Naive thymus-derived CD4-positive, alpha-beta T cell (primary cell): ENCODE measurements at regions not wholly inside any gene's neighbourhood (a gene's known extent, or its start where the extent isn't known, plus 50 kb on each side); places are given as distances from the start of the nearest gene placed in this dataset.
"Not testable (repeated sequence)": the region's sequence is repeated elsewhere in the genome, so short reads cannot be mapped to it uniquely, and the experiment has no call there.

Source experiments
- ATAC-seq: fragments of 150-1000 bp; cut with Tn5 transposase; 2 replicates; pipeline ENCODE4 v1.10.0; 2021; ENCODE audit warnings: mild to moderate bottlenecking, moderate library complexity
- CTCF ChIA-PET: fragments of 350-600 bp; sonication (Branson Sonifier 250); formaldehyde crosslinking; loops from one replicate; lab custom pipeline; 2021; ENCODE audit warnings: antibody characterized with exemption; lab: Charles Lee
- POLR2A ChIA-PET: fragments of 350-600 bp; sonication (Branson Sonifier 250); formaldehyde crosslinking; loops from one replicate; lab custom pipeline; 2021; ENCODE audit warnings: antibody characterized with exemption, inconsistent platforms; lab: Charles Lee
- DNase-seq, 9 donors: peaks; one replicate each; pipeline versions ENCODE4 v3.0.0 to v3.0.0-alpha.2; 2020 to 2022; ENCODE audit warnings: mixed read lengths in 1 of 9
- H3K27ac ChIP-seq: one replicate; pipeline ENCODE4 v1.7.0; 2013; ENCODE audit warnings: mild to moderate bottlenecking, low read depth, low read length, moderate library complexity
- H3K27me3 ChIP-seq, 2 donors: one replicate each; pipeline ENCODE4 v1.7.0; 2013; ENCODE audit warnings: low read length in 2 of 2, mild to moderate bottlenecking in 2 of 2, moderate library complexity in 2 of 2; ENCODE audit not compliant: control insufficient read depth in 2 of 2, insufficient read depth in 2 of 2
- H3K36me3 ChIP-seq, 3 experiments: 1 replicate in 2 of 3; 2 replicates in 1 of 3; pipeline ENCODE4 v1.7.0; 2013; ENCODE audit warnings: low read length in 3 of 3, mild to moderate bottlenecking in 3 of 3, moderate library complexity in 1 of 3; ENCODE audit not compliant: insufficient read depth in 3 of 3, control insufficient read depth in 2 of 3
- H3K4me1 ChIP-seq, 2 donors: one replicate each; pipeline ENCODE4 v1.7.0; 2013; ENCODE audit warnings: low read length in 2 of 2, mild to moderate bottlenecking in 2 of 2, moderate library complexity in 1 of 2; ENCODE audit not compliant: control insufficient read depth in 2 of 2, insufficient read depth in 2 of 2
- H3K4me3 ChIP-seq: 2 replicates; pipeline ENCODE4 v1.7.0; 2013; ENCODE audit warnings: mild to moderate bottlenecking, low read length
- H3K9me3 ChIP-seq, 3 experiments: 1 replicate in 2 of 3; 2 replicates in 1 of 3; pipeline ENCODE4 v1.7.0; 2013; ENCODE audit warnings: low read length in 3 of 3; ENCODE audit not compliant: control insufficient read depth in 2 of 3
- H3K27ac Mint-ChIP-seq, 9 donors: one replicate each; pipeline ENCODE4 v1.8.0; 2020 to 2022; ENCODE audit warnings: mixed read lengths in 9 of 9, mild to moderate bottlenecking in 8 of 9, moderate library complexity in 5 of 9, inconsistent platforms in 2 of 9
- H3K27me3 Mint-ChIP-seq, 5 donors: one replicate each; pipeline ENCODE4 v1.8.0; 2021 to 2022; ENCODE audit warnings: mixed read lengths in 5 of 5, mild to moderate bottlenecking in 1 of 5
- H3K36me3 Mint-ChIP-seq, 5 donors: one replicate each; pipeline ENCODE4 v1.8.0; 2020 to 2022; ENCODE audit warnings: mixed read lengths in 5 of 5, mild to moderate bottlenecking in 3 of 5, inconsistent platforms in 1 of 5
- H3K4me1 Mint-ChIP-seq, 7 donors: one replicate each; pipeline ENCODE4 v1.8.0; 2020 to 2022; ENCODE audit warnings: mixed read lengths in 7 of 7, mild to moderate bottlenecking in 3 of 7, inconsistent platforms in 1 of 7
- H3K4me3 Mint-ChIP-seq, 10 donors: one replicate each; pipeline ENCODE4 v1.8.0; 2020 to 2022; ENCODE audit warnings: mild to moderate bottlenecking in 10 of 10, mixed read lengths in 10 of 10, moderate library complexity in 6 of 10, inconsistent platforms in 2 of 10
- H3K9me3 Mint-ChIP-seq, 11 donors: one replicate each; pipeline ENCODE4 v1.8.0; 2020 to 2022; ENCODE audit warnings: mixed read lengths in 11 of 11, mild to moderate bottlenecking in 4 of 11, inconsistent platforms in 1 of 11, moderate library complexity in 1 of 11
- intact Hi-C, 2 donors: fragments of 100-400 bp; cut with micrococcal nuclease; formaldehyde crosslinking; loops; one replicate each; pipeline ENCODE4 v1.15.1; 2023

DNA sequence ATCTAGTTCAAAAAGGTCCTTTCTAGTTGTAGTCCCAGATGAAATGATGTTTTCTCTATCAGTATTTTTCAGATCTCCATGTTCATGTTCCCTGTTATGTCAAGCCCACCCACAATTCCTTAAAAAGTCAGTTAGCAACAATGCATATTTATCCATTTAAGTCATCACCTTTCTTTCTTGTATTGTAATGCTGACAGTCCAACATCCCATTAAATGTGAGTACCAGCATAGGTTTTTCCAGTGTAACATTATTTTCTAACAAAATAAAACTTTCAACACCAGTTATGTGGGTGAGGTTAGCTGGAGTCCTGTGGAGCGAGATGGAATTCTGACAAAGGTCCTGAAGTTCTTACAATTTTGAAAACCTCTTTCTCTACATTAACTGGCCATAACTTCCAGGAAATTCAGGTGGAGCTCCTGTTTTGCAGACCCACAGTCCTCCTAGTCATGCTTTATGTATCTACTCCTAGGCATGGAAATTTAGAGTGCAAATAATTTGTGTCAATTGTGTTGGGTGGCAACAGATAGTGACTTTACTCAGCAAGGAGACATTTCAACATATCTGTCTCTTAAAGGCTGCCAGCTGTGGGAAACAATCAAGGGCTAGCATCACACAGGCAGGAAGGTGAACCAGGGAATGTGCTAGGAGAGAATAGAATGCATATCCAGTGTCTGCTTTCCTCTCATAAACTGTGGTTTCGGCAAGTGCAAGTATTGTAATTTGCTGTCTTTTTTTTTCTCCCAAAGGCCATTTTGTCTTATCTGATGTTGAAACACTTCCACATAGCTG lies 162.6 kb downstream of the MTERF1 start:
- intact Hi-C loops: no loop called here
- DNase-seq (no peak), ATAC-seq (no peak)
- Mint-ChIP-seq H3K27ac (no peak overlapping the region), H3K4me3 (no peak overlapping the region), H3K27me3 (no peaks in the 10 kb centered on the region), H3K36me3 (peaks cover 0 to 5% (median 0%) of the 10 kb centered on the region in 5 donors), H3K4me1 (no peaks in the 10 kb centered on the region), H3K9me3 (peaks cover 4 to 32% (median 20%) of the 10 kb centered on the region in 11 donors)
- H3K9me3 ChIP-seq: no peaks in the 10 kb centered on the region
- H3K27ac ChIP-seq: no peak overlapping the region
- ChIA-PET POLR2A (no interaction called here), CTCF (no interaction called here)
- H3K27me3 ChIP-seq: no peaks in the 10 kb centered on the region
- no peaks in the 10 kb centered on the region for H3K36me3 ChIP-seq
- H3K4me1 ChIP-seq: no peaks in the 10 kb centered on the region
- no peak overlapping the region for H3K4me3 ChIP-seq

DNA sequence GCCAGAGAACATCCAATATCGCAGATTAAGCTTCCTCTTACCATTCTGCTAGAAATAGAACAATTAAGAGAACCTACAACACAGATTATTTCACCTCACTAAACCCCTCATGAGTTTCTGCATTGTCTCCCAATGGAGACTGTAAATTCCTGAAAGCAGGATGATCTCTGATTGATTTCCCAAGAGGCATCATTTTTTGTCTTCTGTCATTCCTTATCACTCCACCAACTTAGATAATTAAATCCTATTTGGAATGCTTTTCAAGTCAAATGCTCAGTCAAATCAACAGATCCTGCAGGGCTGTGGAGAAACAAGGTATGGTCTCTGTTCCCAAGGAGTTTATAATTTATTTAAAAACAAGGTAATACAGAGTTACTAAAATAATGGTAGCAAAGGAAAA lies 161.5 kb downstream of the MTERF1 start:
- no peak for DNase-seq
- ATAC-seq: no peak
- Histone ChIP-seq H3K36me3 (no peaks in the 10 kb centered on the region), H3K27ac (no peak overlapping the region), H3K9me3 (no peaks in the 10 kb centered on the region), H3K27me3 (no peaks in the 10 kb centered on the region), H3K4me3 (no peak overlapping the region), H3K4me1 (no peaks in the 10 kb centered on the region)
- intact Hi-C loops: no loop called here
- no peaks in the 10 kb centered on the region for H3K4me1 Mint-ChIP-seq
- H3K27ac Mint-ChIP-seq: no peak overlapping the region
- ChIA-PET POLR2A (no interaction called here), CTCF (no interaction called here)
- H3K36me3 Mint-ChIP-seq: peaks cover 0 to 5% (median 0%) of the 10 kb centered on the region in 5 donors
- peaks cover 4 to 43% (median 24%) of the 10 kb centered on the region in 11 donors for H3K9me3 Mint-ChIP-seq
- H3K4me3 Mint-ChIP-seq: no peak overlapping the region
- H3K27me3 Mint-ChIP-seq: no peaks in the 10 kb centered on the region

DNA sequence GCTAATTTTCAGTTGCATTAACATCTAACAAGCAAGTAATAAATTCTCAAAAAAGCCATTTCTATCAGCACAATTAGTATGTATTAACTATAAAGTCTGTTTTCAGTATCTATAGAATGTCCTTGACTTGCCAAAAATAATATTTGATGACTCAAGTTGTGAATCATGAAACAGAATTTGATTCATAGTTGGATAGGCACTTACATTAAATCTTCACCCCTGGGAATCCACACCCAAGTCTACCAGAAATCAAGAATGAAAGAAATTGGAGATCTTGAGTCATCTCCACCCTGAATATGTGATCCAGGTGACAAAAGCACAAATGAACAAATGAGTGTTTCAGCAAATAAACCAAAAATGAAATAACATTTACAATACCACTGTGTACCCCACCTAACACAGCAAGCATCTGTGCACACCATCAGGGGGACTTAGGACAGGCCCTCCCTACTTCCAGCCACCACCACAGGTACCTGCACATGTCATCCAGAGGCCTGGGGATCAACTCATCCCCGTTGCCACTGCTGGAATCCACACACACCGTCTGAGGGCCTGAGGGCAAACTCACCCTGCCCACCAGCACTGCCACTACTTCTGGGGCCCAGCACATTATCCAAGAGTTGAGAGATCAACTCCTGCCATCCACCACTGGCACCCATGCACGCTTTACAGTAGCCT lies 160.1 kb downstream of the MTERF1 start:
- H3K4me3 Mint-ChIP-seq: no peak overlapping the region
- DNase-seq: no peak
- Histone ChIP-seq H3K36me3 (no peaks in the 10 kb centered on the region), H3K27me3 (no peaks in the 10 kb centered on the region), H3K4me1 (no peaks in the 10 kb centered on the region), H3K4me3 (no peak overlapping the region), H3K27ac (no peak overlapping the region), H3K9me3 (no peaks in the 10 kb centered on the region)
- ChIA-PET POLR2A (no interaction called here), CTCF (no interaction called here)
- ATAC-seq: no peak
- no peaks in the 10 kb centered on the region for H3K4me1 Mint-ChIP-seq
- H3K27ac Mint-ChIP-seq: no peak overlapping the region
- intact Hi-C loops: no loop called here
- H3K36me3 Mint-ChIP-seq: peaks cover 0 to 5% (median 0%) of the 10 kb centered on the region in 5 donors
- H3K27me3 Mint-ChIP-seq: no peaks in the 10 kb centered on the region
- peaks cover 4 to 53% (median 29%) of the 10 kb centered on the region in 11 donors for H3K9me3 Mint-ChIP-seq

DNA sequence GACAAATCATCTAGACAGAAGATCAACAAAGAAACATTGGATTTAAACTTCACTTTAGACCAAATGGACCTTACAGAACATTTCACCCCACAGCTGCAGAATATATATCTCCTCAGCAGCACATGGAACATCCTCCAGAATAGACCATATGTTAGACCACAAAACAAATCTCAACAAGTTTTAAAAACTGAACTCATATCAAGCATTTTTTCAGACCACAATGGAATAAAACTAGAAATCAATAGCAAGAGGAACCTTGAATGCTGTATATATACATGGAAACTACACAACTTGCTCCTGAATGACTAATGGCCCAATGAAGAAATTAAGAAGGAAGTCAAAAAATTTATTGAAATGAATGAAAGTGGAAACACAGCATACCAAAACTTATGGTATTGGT lies 157.7 kb downstream of the MTERF1 start:
- ATAC-seq (no peak), DNase-seq (no peak)
- Histone ChIP-seq H3K27me3 (no peaks in the 10 kb centered on the region), H3K9me3 (no peaks in the 10 kb centered on the region), H3K4me1 (no peaks in the 10 kb centered on the region), H3K36me3 (no peaks in the 10 kb centered on the region), H3K4me3 (no peak overlapping the region), H3K27ac (no peak overlapping the region)
- intact Hi-C loops: no loop called here
- no peaks in the 10 kb centered on the region for H3K27me3 Mint-ChIP-seq
- H3K36me3 Mint-ChIP-seq: peaks cover 0 to 5% (median 0%) of the 10 kb centered on the region in 5 donors
- H3K27ac Mint-ChIP-seq: no peak overlapping the region
- POLR2A ChIA-PET: no interaction called here
- CTCF ChIA-PET: no interaction called here
- H3K4me1 Mint-ChIP-seq: no peaks in the 10 kb centered on the region
- H3K4me3 Mint-ChIP-seq: no peak overlapping the region
- H3K9me3 Mint-ChIP-seq: peaks cover 4 to 64% (median 29%) of the 10 kb centered on the region in 11 donors

DNA sequence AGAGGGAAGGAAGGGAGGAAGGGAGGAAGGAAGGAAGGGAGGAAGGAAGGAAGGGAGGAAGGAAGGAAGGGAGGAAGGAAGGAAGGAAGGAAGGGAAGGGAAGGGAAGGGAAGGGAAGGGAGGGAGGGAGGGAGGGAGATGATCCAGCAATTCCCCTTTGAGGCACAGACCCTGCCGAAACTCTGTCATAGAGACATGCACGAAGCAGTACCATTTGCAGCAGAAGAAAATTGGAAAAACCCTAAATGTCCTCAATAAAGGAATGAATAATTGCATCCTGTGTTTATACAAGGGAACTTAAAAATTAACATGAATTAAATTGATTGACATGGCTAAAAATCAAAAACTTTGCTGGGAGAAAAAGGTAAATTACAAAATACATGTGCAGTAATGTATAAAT lies 151.5 kb downstream of the MTERF1 start:
- H3K27ac ChIP-seq, CTCF ChIA-PET, H3K4me3 ChIP-seq, H3K9me3 ChIP-seq, H3K27me3 Mint-ChIP-seq, H3K27me3 ChIP-seq, H3K27ac Mint-ChIP-seq, H3K4me1 ChIP-seq, H3K4me3 Mint-ChIP-seq, intact Hi-C loops, ATAC-seq, H3K4me1 Mint-ChIP-seq, H3K36me3 Mint-ChIP-seq, POLR2A ChIA-PET, DNase-seq, H3K36me3 ChIP-seq: not testable (repeated sequence)
- H3K9me3 Mint-ChIP-seq: peaks cover 0 to 36% (median 18%) of the 10 kb centered on the region in 11 donors

DNA sequence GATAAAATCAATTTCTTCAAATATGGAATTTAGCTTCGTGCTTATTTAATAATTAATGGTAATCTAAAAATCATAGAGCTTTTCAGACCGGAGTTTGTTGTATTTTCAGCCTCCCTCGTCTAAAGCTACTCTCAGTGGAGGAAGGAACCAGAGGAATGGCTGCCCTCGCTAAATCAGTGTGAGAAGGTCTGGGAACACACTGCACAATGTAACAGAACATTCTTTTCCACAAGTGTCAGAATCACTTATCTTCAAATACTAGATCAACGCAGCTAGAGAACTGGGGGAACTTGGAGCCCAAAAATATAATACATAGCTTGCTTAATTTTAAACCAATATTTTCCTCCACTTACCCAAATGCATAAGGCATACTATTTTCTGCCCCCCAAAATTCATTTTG lies 148.5 kb downstream of the MTERF1 start:
- H3K9me3 Mint-ChIP-seq: peaks cover 6 to 35% (median 14%) of the 10 kb centered on the region in 11 donors
- no peak for ATAC-seq
- no peak overlapping the region for H3K4me3 ChIP-seq
- no peaks in the 10 kb centered on the region for H3K36me3 Mint-ChIP-seq
- no peak overlapping the region for H3K27ac Mint-ChIP-seq
- ChIA-PET CTCF (no interaction called here), POLR2A (no interaction called here)
- H3K4me1 Mint-ChIP-seq: no peaks in the 10 kb centered on the region
- no peaks in the 10 kb centered on the region for H3K9me3 ChIP-seq
- H3K27me3 Mint-ChIP-seq: no peaks in the 10 kb centered on the region
- H3K4me1 ChIP-seq: no peaks in the 10 kb centered on the region
- no peaks in the 10 kb centered on the region for H3K27me3 ChIP-seq
- no peak overlapping the region for H3K4me3 Mint-ChIP-seq
- H3K27ac ChIP-seq: no peak overlapping the region
- no peak for DNase-seq
- H3K36me3 ChIP-seq: no peaks in the 10 kb centered on the region
- intact Hi-C loops: no loop called here

DNA sequence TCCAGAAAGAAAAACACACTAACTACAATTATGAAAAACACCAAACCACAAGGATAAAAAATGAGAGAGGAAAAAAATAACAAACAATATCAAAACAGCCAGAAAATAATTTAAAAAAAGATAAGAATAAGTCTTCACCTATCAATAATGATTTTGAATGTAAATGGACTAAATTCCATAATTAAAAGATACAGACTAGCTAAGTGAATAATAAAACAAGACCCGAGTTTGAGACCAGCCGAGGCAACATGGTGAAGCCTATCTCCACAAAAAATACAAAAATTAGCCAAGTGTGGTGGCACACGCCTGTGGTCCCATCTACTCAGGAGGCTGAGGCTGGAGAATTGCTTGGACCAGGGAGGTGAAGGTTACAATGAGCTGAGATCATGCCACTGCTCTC lies 131.1 kb downstream of the MTERF1 start:
- Histone ChIP-seq H3K9me3 (peaks cover 0 to 16% (median 0%) of the 10 kb centered on the region in 3 experiments), H3K27ac (no peak overlapping the region), H3K36me3 (no peaks in the 10 kb centered on the region), H3K4me3 (no peak overlapping the region), H3K4me1 (no peaks in the 10 kb centered on the region), H3K27me3 (no peaks in the 10 kb centered on the region)
- H3K27ac Mint-ChIP-seq: no peak overlapping the region
- CTCF ChIA-PET: no interaction called here
- no peak overlapping the region for H3K4me3 Mint-ChIP-seq
- peaks cover 0 to 4% (median 3%) of the 10 kb centered on the region in 5 donors for H3K36me3 Mint-ChIP-seq
- intact Hi-C loops: no loop called here
- H3K4me1 Mint-ChIP-seq: no peaks in the 10 kb centered on the region
- no peak for DNase-seq
- POLR2A ChIA-PET: no interaction called here
- ATAC-seq: no peak
- peaks cover 0 to 50% (median 18%) of the 10 kb centered on the region in 11 donors for H3K9me3 Mint-ChIP-seq
- peaks cover 0 to 4% (median 0%) of the 10 kb centered on the region in 5 donors for H3K27me3 Mint-ChIP-seq
